K562 (cell line): ENCODE measurements at regions not wholly inside any gene's neighbourhood (a gene's known extent, or its start where the extent isn't known, plus 50 kb on each side); places are given as distances from the start of the nearest gene placed in this dataset.

Experiments
- FOXK1 ChIP-seq: sonication (generic); formaldehyde crosslinking; IDR thresholded peaks from 2 replicates; pipeline ENCODE4 v1.8.0; 2022; ENCODE audit warnings: missing genetic modification reagents, mild to moderate bottlenecking, borderline replicate concordance
- RFX5 ChIP-seq: IDR thresholded peaks from 2 replicates; pipeline ENCODE4 v1.6.1; 2011; ENCODE audit warnings: low read depth, mild to moderate bottlenecking, improper control_type of control experiment, low read length
- SP1 ChIP-seq: sonication (generic); formaldehyde crosslinking; IDR thresholded peaks from 2 replicates; pipeline ENCODE4 v1.8.1; 2022; ENCODE audit warnings: mild to moderate bottlenecking, missing genetic modification reagents
- TEAD1 ChIP-seq, 2 experiments: fragments of 450-650 bp in 1 of 2; sonication (generic) in 1 of 2; formaldehyde crosslinking; IDR thresholded peaks; 2 replicates each; pipeline versions ENCODE4 v1.4.0 to v1.8.0; 2020 to 2022; ENCODE audit warnings: mild to moderate bottlenecking in 2 of 2, missing genetic modification reagents in 1 of 2
- THAP7 ChIP-seq: fragments of 250-450 bp; sonication (Bioruptor Pico); IDR thresholded peaks from 2 replicates; pipeline ENCODE4 v1.5.0; 2021
- ZNF408 ChIP-seq: fragments of 250-450 bp; sonication (Bioruptor Pico); IDR thresholded peaks from 2 replicates; pipeline ENCODE4 v1.4.0; 2020; ENCODE audit warnings: low read depth, mild to moderate bottlenecking, moderate library complexity
- TF ChIP-seq, protein P1 (sequence below): IDR thresholded peaks from 3 replicates; pipeline ENCODE4 v1.6.1; 2011; ENCODE audit warnings: borderline replicate concordance, mild to moderate bottlenecking, moderate library complexity; ENCODE audit not compliant: insufficient read length; ENCODE audit errors: extremely low read depth
- TF ChIP-seq, protein P2 (sequence below): sonication (generic); formaldehyde crosslinking; IDR thresholded peaks from 2 replicates; pipeline ENCODE4 v1.8.0; 2023; ENCODE audit warnings: mild to moderate bottlenecking, missing genetic modification reagents

DNA sequence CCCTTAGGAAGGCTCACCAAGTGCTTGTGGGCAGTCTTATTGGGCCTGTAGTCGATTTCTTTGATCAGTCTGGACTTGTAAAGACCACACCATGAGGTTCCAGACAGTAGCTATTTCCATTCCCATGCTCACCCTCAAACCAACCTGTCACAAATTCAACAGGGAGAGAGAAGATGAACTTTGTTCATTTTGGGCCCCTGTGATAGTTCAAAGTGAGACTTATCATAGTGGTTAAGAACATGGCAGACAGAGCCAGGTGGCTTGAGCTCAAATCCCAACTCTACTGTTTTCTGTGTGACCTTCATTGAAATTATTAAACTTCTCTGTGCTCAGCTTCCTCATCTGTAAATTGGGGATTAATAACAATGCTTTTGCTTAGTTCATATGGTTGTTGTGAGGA, 53.9 kb upstream of the CTLA4 start:
- TF ChIP-seq SP1 (CRISPR knock-in tag) (no peak), THAP7 (CRISPR knock-in tag) (no peak), TEAD1 (CRISPR knock-in tag; IDR thresholded peaks at IDR 0.05) (no peak), ZNF408 (CRISPR knock-in tag) (no peak), FOXK1 (CRISPR knock-in tag) (no peak), RFX5 (no peak)
- TF ChIP-seq, protein P1, sequence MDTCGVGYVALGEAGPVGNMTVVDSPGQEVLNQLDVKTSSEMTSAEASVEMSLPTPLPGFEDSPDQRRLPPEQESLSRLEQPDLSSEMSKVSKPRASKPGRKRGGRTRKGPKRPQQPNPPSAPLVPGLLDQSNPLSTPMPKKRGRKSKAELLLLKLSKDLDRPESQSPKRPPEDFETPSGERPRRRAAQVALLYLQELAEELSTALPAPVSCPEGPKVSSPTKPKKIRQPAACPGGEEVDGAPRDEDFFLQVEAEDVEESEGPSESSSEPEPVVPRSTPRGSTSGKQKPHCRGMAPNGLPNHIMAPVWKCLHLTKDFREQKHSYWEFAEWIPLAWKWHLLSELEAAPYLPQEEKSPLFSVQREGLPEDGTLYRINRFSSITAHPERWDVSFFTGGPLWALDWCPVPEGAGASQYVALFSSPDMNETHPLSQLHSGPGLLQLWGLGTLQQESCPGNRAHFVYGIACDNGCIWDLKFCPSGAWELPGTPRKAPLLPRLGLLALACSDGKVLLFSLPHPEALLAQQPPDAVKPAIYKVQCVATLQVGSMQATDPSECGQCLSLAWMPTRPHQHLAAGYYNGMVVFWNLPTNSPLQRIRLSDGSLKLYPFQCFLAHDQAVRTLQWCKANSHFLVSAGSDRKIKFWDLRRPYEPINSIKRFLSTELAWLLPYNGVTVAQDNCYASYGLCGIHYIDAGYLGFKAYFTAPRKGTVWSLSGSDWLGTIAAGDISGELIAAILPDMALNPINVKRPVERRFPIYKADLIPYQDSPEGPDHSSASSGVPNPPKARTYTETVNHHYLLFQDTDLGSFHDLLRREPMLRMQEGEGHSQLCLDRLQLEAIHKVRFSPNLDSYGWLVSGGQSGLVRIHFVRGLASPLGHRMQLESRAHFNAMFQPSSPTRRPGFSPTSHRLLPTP: no peak
- TF ChIP-seq, protein P2, sequence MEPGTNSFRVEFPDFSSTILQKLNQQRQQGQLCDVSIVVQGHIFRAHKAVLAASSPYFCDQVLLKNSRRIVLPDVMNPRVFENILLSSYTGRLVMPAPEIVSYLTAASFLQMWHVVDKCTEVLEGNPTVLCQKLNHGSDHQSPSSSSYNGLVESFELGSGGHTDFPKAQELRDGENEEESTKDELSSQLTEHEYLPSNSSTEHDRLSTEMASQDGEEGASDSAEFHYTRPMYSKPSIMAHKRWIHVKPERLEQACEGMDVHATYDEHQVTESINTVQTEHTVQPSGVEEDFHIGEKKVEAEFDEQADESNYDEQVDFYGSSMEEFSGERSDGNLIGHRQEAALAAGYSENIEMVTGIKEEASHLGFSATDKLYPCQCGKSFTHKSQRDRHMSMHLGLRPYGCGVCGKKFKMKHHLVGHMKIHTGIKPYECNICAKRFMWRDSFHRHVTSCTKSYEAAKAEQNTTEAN: no peak
